GM23248 (cell line): ENCODE measurements at regions not wholly inside any gene's neighbourhood (a gene's known extent, or its start where the extent isn't known, plus 50 kb on each side); places are given as distances from the start of the nearest gene placed in this dataset.

ENCODE experiments used
- EZH2 ChIP-seq: fragments of 200-600 bp; sonication (generic); IDR thresholded peaks from 2 replicates; pipeline ENCODE4 v1.6.1; 2018; ENCODE audit warnings: antibody characterized with exemption, mild to moderate bottlenecking; ENCODE audit not compliant: insufficient read depth, poor library complexity, severe bottlenecking
- EZH2phosphoT487 ChIP-seq: fragments of 200-600 bp; sonication (generic); IDR thresholded peaks from 2 replicates; pipeline ENCODE4 v1.6.1; 2018; ENCODE audit warnings: antibody characterized with exemption, moderate library complexity, mild to moderate bottlenecking, low read depth; ENCODE audit not compliant: insufficient read depth

- no peak for TF ChIP-seq EZH2phosphoT487
- TF ChIP-seq EZH2 = no peak
These were observed 130.0 kb upstream of the ARHGAP5 start for GRCh38 chr14:31947076-31947475.
